ENCODE measurements at regions not wholly inside any gene's neighbourhood (a gene's known extent, or its start where the extent isn't known, plus 50 kb on each side); places are given as distances from the start of the nearest gene placed in this dataset.

DNA sequence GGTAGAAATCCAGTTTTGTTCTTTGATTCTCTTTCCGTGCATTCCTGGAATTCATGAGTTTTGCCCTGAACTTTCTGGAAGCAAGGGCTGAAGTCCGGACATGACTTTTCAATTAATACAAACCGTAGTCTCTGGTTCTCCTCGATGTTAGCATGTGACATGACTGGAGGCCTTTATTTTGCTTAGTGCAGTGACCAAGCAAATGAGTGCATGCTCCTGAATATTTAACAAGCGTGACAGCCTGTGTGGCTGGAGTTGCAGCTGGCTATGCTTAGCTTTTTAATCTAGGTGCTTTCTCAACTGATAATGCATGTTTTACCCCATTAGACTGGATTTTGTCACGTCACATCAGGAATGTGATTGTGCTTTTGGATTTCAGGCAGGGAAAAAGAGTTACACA is 302.1 kb downstream of the MAP2K6 start:
- Mint-ChIP-seq H3K4me1 (no peaks in the 10 kb centered on the region), H3K4me3 (no peak overlapping the region), H3K27me3 (peaks cover 2% of the 10 kb centered on the region), H3K36me3 (no peaks in the 10 kb centered on the region), H3K9me3 (peaks cover 6% of the 10 kb centered on the region), H3K27ac (no peak overlapping the region)
- POLR2A ChIA-PET = no interaction called here
- ATAC-seq (ENCODE audit: low read depth) (no peak), DNase-seq (no peak)

DNA sequence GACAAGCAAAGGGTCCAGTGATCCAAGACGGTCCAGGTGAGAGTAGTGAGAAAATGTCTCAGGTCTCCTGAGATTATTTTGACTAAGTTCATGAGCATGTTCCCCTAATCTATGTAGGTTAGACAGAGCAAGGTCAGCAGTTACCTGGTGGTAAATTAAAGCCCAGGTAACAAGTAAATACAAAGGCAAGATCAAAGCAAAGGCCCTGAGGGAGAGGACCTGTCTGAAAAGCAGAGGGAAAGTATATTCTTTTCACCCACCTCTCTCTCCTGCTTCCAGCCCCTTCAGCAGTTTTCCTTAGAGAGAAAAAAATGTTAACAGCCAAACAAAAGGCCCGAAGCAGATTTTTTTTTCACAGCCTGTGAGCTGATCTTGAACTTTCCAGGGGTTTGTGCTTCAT is 302.7 kb downstream of the MAP2K6 start:
- POLR2A ChIA-PET = no interaction called here
- ATAC-seq (ENCODE audit: low read depth) = no peak
- Mint-ChIP-seq H3K27me3 (peaks cover 2% of the 10 kb centered on the region), H3K9me3 (peaks cover 6% of the 10 kb centered on the region), H3K36me3 (no peaks in the 10 kb centered on the region), H3K4me3 (no peak overlapping the region), H3K27ac (no peak overlapping the region), H3K4me1 (no peaks in the 10 kb centered on the region)
- no peak for DNase-seq

DNA sequence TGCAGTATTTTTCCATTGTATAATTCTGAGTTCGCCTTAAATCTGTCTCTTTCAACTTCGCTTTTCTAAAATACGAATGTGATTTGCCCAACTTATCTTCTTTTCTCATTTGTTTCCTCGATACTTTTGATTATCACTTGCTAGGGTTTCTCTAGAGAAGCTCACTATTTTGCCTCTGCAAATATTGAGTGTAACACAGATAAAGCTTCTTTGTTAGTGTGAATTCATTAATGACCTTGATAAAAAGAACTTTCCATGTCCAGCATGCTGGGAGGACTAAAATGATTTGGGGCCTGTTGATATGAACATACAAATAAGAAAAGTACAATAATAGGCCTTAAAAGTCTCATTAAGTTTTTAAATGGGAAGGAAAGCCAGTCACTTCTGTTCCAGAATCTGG is 303.3 kb downstream of the MAP2K6 start:
- ATAC-seq (ENCODE audit: low read depth) = no peak
- DNase-seq = no peak
- Mint-ChIP-seq H3K27me3 (peaks cover 2% of the 10 kb centered on the region), H3K9me3 (peaks cover 6% of the 10 kb centered on the region), H3K27ac (no peak overlapping the region), H3K4me3 (no peak overlapping the region), H3K36me3 (no peaks in the 10 kb centered on the region), H3K4me1 (no peaks in the 10 kb centered on the region)
- POLR2A ChIA-PET = no interaction called here

DNA sequence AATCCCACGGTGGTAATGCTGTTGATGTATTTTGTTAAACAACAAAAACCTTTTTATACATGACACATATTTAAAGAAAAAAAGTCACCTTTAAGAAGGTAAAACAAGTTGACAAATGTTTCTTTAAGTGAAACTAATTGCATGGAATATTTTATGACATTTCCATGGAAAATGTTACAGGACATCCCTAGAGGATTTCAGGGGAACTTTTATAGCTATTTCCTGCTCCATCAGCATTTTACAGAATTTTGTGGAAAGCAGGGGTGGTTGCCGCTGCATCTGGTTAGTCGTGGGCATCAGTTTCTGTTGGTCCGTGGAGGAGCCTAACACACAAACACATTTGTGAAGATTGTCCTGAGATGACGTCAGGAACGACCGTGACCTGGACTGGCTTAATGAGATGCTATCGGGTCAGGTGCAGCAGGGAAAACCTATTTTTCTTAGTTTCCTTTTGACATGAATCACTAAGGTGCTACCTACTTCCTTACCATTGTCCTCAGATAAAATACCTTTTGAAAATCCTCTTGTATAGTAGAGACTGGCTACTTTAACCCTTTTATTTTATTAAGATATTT is 305.1 kb downstream of the MAP2K6 start:
- DNase-seq (no peak), ATAC-seq (ENCODE audit: low read depth) (no peak)
- POLR2A ChIA-PET = no interaction called here
- H3K9me3 Mint-ChIP-seq = peaks cover 6% of the 10 kb centered on the region
- H3K27ac Mint-ChIP-seq = no peak overlapping the region
- peaks cover 2% of the 10 kb centered on the region for H3K27me3 Mint-ChIP-seq
- H3K4me3 Mint-ChIP-seq = no peak overlapping the region
- H3K36me3 Mint-ChIP-seq = no peaks in the 10 kb centered on the region
- no peaks in the 10 kb centered on the region for H3K4me1 Mint-ChIP-seq

DNA sequence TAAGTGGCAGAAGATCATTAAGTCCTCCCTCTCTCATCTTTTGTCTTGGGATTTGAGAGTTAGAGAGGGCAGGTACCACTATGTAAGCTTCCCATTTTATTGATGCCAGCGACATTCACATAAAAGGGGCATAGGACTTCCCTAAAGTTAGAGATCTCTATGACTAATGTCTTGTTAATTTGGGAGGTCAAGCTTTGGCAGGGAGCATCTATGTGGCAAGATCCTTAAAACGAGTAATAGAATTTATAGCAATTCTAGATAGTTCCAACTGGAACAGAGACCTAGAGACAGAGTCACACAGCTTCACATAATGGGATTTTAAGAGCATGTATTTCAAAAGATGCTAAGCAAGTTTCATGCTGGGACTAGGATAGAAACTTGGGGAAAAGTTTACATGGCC is 308.0 kb downstream of the MAP2K6 start:
- no peaks in the 10 kb centered on the region for H3K4me1 Mint-ChIP-seq
- H3K4me3 Mint-ChIP-seq = no peak overlapping the region
- H3K27me3 Mint-ChIP-seq = peaks cover 13% of the 10 kb centered on the region
- ATAC-seq (ENCODE audit: low read depth) (no peak), DNase-seq (no peak)
- no peak overlapping the region for H3K27ac Mint-ChIP-seq
- POLR2A ChIA-PET = no interaction called here
- peaks cover 1% of the 10 kb centered on the region for H3K36me3 Mint-ChIP-seq
- H3K9me3 Mint-ChIP-seq = no peaks in the 10 kb centered on the region

DNA sequence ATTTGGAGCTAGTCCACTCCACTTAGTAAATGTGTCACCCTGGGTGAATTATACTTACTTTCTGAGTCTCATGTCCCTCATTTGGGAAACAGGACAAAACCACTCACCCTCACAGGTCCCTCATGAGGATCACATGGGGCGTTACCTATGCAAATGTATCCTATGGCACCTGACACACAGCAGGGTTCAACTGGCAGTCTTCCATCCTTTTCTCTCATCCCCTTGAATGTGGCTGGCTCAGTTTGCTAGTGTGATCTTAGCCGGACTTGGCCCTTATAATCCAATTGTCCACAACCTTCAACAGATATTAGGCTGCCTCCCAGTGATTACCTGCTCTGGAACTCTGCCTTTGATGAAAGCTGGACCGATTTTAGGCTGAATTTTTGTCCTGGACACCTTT is 308.8 kb downstream of the MAP2K6 start:
- H3K36me3 Mint-ChIP-seq = peaks cover 1% of the 10 kb centered on the region
- peaks cover 18% of the 10 kb centered on the region for H3K27me3 Mint-ChIP-seq
- no peaks in the 10 kb centered on the region for H3K9me3 Mint-ChIP-seq
- no peaks in the 10 kb centered on the region for H3K4me1 Mint-ChIP-seq
- no peak for ATAC-seq (ENCODE audit: low read depth)
- POLR2A ChIA-PET = no interaction called here
- DNase-seq = no peak
- H3K4me3 Mint-ChIP-seq = no peak overlapping the region
- H3K27ac Mint-ChIP-seq = no peak overlapping the region

DNA sequence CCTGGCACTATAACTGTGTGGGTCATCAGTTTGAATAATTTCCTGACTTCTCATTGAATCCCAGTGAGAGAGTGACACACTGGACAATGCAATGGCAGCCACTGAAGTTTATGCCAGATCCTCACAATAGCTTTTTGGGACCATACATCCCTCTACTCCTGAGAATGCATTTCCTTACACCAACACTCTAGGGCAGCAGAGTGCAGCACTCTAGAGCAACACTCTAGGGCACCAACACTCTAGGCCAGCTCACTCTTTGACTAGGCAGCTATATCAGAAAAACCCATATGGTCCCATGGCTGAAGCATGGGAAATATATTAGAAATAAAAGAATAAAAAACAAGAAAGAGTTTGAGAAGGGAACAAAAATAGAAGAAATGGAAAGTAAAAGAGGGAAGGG is 309.2 kb downstream of the MAP2K6 start:
- no peak overlapping the region for H3K4me3 Mint-ChIP-seq
- no peak for DNase-seq
- H3K9me3 Mint-ChIP-seq = no peaks in the 10 kb centered on the region
- H3K4me1 Mint-ChIP-seq = no peaks in the 10 kb centered on the region
- H3K27ac Mint-ChIP-seq = no peak overlapping the region
- peaks cover 1% of the 10 kb centered on the region for H3K36me3 Mint-ChIP-seq
- no peak for ATAC-seq (ENCODE audit: low read depth)
- POLR2A ChIA-PET = no interaction called here
- peaks cover 21% of the 10 kb centered on the region for H3K27me3 Mint-ChIP-seq

DNA sequence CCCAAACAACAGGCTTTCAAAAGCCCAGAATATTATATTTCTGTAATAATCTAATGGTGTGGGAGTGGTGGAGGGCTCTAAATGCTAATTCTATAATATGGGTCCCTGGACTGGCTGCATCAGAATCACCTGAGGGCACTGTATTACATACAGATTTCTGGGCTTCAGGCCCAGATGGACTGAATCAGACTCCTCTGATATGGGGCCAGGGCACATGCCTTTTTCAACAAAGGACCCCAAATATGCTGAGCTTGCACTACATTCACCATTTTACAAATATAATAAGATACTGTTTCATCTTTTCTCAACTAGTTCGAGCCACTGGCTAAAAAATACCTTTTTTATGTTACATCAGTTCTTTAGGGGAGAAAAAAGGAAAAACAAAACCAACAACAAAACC is 309.7 kb downstream of the MAP2K6 start:
- Mint-ChIP-seq H3K36me3 (peaks cover 1% of the 10 kb centered on the region), H3K27ac (no peak overlapping the region), H3K4me1 (no peaks in the 10 kb centered on the region), H3K4me3 (no peak overlapping the region), H3K9me3 (no peaks in the 10 kb centered on the region), H3K27me3 (peaks cover 20% of the 10 kb centered on the region)
- DNase-seq (no peak), ATAC-seq (ENCODE audit: low read depth) (no peak)
- POLR2A ChIA-PET = no interaction called here

DNA sequence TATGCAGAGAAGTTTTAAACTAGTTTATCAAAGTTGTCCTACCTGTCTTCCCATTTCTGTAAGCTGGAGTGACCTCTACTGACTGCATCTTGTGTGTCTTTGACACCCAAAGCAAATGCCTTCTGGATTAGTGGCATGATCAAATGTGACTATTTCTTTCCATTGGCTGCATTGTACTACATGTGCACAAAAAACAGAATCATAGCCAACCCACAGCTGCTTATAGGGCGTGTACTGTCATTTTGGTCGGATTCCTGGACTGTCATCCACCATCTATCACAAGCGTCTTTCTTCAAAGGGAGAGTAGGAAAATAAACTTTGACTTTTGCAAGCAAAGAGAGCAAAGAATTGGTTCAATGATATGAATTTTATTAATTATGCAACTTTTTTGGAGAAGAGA is 310.6 kb downstream of the MAP2K6 start:
- POLR2A ChIA-PET = no interaction called here
- Mint-ChIP-seq H3K27ac (no peak overlapping the region), H3K9me3 (no peaks in the 10 kb centered on the region), H3K27me3 (peaks cover 19% of the 10 kb centered on the region), H3K36me3 (peaks cover 1% of the 10 kb centered on the region), H3K4me1 (no peaks in the 10 kb centered on the region), H3K4me3 (no peak overlapping the region)
- no peak for ATAC-seq (ENCODE audit: low read depth)
- no peak for DNase-seq

DNA sequence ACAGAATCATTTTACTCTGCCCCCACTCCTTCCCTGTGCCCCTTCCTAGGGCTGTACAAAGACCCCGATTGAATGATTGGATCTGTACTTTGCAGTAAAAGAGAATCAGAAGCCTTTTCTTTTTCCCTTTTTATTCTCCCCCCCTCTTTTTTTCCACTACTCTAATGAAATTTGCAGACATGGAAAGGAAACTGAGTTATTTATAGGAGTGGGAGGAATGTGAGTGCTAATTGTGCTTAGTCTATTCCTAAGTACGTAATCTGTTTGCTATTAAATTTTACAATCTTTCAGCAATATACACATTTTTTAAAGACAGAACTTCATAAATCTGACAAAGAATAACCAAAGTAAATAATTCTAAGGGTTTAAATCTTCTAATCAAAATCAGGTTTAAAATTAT is 314.3 kb downstream of the MAP2K6 start:
- H3K4me1 Mint-ChIP-seq = no peaks in the 10 kb centered on the region
- H3K27ac Mint-ChIP-seq = no peak overlapping the region
- POLR2A ChIA-PET = no interaction called here
- H3K4me3 Mint-ChIP-seq = no peak overlapping the region
- ATAC-seq (ENCODE audit: low read depth) (no peak), DNase-seq (no peak)
- H3K9me3 Mint-ChIP-seq = no peaks in the 10 kb centered on the region
- H3K27me3 Mint-ChIP-seq = peaks cover 26% of the 10 kb centered on the region
- H3K36me3 Mint-ChIP-seq = peaks cover 1% of the 10 kb centered on the region

DNA sequence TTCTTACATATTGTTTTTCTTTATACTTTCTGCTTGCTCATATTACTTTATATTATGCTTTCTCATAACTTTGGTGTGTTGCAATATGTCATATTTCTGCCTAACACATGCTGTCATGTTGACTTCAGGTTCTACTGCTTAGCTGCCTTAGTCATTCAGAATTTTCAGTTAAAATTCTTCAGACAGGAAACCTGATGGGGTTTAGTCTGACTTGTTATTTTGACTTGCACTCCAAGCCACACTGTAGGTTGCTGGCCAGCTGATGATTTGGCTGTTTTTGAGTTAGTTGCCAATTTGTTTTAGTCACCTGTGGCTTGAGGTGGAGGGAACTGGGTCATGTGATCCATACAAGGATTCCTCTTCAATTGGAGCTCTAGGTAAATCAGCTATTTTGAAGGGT is 315.4 kb downstream of the MAP2K6 start:
- Mint-ChIP-seq H3K9me3 (no peaks in the 10 kb centered on the region), H3K4me3 (no peak overlapping the region), H3K27ac (no peak overlapping the region), H3K4me1 (no peaks in the 10 kb centered on the region), H3K36me3 (peaks cover 1% of the 10 kb centered on the region), H3K27me3 (peaks cover 33% of the 10 kb centered on the region)
- DNase-seq = no peak
- no peak for ATAC-seq (ENCODE audit: low read depth)
- POLR2A ChIA-PET = no interaction called here

DNA sequence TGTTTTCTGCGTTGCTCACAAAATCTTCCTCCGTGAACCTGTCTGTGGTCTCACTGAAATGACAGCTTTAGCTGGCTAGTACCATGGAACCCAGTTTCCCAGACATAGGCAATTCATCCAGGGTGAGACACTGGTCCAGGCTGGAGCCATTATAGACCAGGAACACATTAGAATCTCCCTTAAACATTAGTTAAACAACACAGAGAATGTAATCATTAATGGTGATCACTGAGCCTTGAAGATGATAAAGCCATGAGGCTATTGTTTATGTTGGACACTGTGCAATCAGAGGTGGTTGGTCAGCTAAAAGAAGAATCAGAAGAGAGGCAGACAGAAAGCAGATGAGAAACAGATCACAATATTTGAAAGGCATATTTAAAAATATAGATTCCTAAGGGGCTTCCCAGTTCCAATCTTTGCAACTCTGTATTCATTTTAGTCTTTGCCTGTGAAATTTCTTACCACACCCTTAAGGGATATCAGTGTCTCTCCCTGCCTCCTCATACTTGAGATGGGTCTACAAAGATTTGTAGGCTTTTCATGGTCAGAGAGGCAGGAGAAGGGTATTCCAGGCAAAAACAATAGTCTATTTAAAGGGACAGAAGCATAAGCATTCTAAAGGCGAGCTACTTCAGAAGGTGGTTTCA is 317.9 kb downstream of the MAP2K6 start:
- Mint-ChIP-seq H3K4me3 (no peak overlapping the region), H3K9me3 (no peaks in the 10 kb centered on the region), H3K4me1 (peaks cover 2% of the 10 kb centered on the region), H3K27ac (no peak overlapping the region), H3K36me3 (peaks cover 11% of the 10 kb centered on the region), H3K27me3 (peaks cover 32% of the 10 kb centered on the region)
- DNase-seq = no peak
- POLR2A ChIA-PET = no interaction called here
- ATAC-seq (ENCODE audit: low read depth) = no peak

DNA sequence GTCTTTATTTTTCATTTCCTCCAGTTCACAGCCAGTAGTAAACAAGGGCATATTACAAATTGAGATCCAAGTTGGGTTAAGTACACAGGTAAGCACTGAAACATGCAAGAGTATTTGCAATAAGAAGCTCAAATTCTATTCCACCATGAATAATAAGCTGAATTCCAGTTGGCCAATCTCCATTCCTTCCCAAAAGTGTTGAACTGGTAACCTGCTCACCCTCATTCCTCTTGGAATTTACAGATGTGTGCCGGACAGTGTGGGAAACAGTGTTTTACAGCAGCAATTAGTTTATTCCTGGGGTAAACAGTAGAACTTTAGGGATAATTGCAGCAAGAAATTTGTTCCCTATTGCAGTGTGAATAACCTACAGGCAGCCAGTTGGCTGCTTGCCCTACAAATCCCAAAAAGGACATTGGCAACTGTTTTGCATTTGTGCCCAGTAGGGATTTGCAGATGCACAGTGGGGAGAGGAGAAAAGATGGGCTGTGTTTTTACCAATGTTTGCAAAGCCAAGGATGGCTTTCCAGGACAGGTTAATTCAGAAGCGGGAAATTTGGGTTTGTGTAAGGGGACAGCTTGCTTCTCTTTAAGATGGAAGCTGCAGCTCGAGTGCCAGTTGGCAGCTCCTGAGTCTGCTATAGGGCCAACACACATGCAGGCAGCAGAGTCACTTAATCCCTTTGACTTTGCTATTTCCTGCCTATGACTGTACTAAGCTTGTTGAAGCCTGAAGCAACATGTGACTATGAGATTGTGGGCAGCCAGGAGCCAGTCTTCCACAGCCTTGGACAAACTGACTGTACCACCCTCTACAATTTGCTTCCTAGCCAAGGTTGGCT is 318.9 kb downstream of the MAP2K6 start:
- H3K4me3 Mint-ChIP-seq = no peak overlapping the region
- H3K27me3 Mint-ChIP-seq = peaks cover 26% of the 10 kb centered on the region
- ATAC-seq (ENCODE audit: low read depth) (peak; percentile 47), DNase-seq (no peak)
- no peak overlapping the region for H3K27ac Mint-ChIP-seq
- peaks cover 1% of the 10 kb centered on the region for H3K9me3 Mint-ChIP-seq
- POLR2A ChIA-PET = no interaction called here
- peaks cover 10% of the 10 kb centered on the region for H3K4me1 Mint-ChIP-seq
- peaks cover 18% of the 10 kb centered on the region for H3K36me3 Mint-ChIP-seq

DNA sequence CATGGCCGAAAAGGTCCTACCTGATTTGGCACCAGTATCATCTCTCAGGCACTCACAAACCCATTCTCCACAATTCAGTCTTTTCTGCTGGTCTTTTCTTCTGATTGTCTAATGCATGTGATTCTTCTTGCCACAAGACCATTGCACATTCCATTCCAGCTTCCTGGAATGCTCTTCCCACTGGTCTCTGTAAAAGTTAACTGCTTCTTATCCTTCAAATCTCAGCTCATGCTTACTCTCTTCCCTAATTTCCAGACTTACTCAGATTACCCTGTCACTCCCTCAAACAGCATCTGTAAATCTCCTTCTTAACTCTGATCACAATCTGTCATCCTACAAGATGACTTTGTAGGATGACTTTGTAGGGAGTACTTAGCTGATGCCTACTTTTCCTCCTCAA is 320.2 kb downstream of the MAP2K6 start:
- H3K9me3 Mint-ChIP-seq = peaks cover 2% of the 10 kb centered on the region
- peaks cover 21% of the 10 kb centered on the region for H3K4me1 Mint-ChIP-seq
- peaks cover 24% of the 10 kb centered on the region for H3K27me3 Mint-ChIP-seq
- POLR2A ChIA-PET = no interaction called here
- H3K36me3 Mint-ChIP-seq = peaks cover 21% of the 10 kb centered on the region
- no peak overlapping the region for H3K27ac Mint-ChIP-seq
- no peak overlapping the region for H3K4me3 Mint-ChIP-seq
- DNase-seq = no peak
- ATAC-seq (ENCODE audit: low read depth) = no peak
